NCI-H1694 treated with DMSO at 0.1 percent for 48 hours (cell line): ENCODE measurements at regions not wholly inside any gene's neighbourhood (a gene's known extent, or its start where the extent isn't known, plus 50 kb on each side); places are given as distances from the start of the nearest gene placed in this dataset.
"Not testable (repeated sequence)": the region's sequence is repeated elsewhere in the genome, so short reads cannot be mapped to it uniquely, and the experiment has no call there.

Experiments
- DNase-seq: peaks from one replicate; lab custom pipeline; 2025; lab: John Stamatoyannopoulos, UW

DNA sequence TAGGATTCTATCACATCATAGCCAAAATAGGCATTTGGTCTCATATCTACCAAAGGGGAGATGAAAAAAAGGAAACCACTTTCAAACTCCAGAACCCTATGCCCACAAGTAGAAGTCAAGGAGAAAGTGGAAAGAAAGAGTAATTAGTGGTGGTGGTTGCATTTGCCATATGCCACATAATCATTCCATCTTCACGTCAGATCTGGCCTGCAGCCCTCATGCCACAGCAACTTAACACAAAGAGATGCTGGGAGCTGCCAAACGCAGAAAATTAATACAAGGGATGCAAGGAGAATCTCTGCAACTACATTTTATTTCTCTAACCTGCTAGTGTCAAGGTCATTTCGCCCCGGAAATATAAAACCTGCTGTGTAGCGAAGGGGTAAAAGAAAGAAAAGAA, 148.6 kb upstream of the FOXN3 start:
- DNase-seq: no peak

DNA sequence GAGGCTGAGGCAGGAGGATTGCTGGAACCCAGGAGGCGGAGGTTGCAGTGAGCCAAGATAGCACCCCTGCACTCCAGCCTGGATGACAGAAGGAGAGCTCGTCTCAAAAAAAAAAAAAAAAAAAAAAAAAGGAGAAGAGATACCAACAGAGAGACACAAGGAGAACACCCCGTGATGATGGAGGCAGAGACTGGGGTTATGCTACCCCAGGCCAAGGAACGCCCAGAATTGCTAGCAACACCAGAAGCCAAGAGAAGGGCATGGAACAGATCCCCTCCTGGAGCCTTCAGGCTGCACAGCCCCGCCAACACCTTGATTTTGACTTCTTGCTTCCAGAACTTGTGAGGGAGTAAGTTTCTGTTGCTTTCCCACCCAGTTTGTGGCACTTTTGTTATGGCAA, 148.0 kb upstream of the FOXN3 start:
- no peak for DNase-seq

DNA sequence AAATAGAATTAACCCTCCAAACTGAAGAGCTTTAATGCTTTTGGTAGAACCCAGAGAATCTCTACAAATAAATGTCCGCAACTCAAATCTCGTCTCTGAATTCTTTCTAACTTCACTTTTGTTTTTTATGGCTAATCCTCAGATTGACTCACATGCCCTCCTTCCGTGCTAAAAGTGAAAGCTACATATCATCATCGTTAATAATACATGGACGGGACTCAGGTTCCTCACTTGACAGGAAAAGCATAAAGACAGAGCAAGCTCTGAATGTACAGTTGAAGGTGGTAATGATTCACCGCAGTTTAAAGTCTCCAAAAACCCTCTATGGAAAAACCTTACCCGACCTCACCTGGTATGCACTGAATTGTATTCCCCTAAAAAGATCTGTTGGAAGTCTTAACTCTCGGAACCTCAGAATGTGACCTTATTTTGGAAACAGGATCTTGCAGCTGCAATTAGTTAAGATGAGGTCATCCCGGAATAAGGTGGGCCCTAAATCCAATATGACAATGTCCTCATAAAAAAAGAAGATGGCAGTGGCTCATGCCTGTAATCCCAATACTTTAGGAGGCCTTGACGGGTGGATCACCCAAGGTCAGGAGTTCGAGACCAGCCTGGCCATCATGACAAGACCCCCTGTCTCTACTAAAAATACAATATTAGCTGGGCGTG, 147.4 kb upstream of the FOXN3 start:
- no peak for DNase-seq

DNA sequence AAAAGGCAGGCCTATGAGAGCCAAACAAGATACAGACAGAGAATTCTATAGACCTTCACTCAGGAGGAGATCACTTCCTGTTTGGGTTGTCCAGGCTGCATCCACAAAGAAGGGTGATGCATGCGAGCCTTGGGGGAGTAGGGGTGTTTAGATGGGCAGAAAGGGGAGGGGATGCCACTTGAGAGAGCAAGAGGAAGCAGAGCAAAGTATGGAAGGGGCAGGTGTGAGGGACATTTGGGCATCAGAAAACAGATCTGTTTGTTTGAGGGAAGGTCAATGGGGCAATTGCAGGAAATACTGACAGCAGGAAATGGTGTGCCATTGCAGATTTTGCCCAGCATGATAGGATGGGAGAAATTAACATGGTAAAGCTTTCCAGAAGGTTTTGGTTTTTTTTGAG, 146.4 kb upstream of the FOXN3 start:
- no peak for DNase-seq

DNA sequence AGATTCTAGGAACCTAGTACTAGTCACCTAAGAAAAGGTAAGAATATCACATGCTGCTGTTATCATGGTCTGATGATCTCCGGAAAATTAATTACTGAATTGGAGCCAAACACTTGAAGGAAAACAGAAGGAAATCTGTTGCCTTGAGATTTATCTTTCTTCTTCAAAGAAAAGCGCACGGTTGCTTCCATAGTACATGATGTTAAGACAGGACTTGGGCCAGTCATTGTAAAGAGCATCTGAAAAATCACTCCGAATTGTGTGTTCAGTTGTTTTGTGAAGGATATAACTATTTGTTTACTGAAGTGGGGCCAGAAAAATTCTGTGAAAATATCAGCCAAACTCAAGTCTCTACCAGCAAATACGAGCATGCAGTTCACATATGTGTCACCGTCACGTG, 134.9 kb upstream of the FOXN3 start:
- no peak for DNase-seq

DNA sequence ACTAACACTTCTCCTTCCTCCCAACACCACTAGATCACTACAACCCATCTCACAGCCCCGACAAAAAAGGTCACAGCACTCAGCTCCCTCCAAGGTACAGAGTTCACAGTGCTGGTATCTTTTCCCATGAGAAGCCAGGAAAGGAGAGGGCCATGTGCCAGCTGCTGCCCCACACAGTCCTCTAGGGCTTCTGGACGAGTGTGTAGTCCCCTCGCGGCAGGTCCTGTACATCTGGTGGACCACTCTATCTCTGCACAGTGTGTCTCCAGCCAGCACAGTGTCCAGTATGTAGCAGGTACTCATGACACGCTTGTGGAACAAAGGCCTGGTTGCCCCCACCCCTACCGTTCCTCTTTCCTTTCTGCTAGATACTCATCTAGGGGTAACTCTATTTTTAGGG, 134.4 kb upstream of the FOXN3 start:
- DNase-seq: no peak

DNA sequence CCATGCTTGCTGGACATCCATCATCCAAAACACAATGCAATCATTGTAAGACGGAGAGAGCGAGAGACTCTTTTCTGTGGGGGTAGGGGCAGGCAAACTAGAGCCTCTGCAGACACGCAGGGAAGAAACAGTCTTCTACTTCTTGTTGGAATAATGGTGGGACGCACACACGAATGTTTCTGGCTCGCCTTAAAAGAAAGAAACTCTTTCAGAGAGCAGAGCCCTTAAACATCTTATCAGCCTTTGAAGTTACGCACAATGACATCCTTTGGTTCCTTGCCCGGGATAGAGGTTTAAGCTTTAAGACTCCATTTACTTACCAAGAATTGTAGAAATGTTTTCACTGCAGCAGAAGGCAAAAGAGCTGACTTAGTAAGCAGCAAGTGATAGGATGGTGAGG, 133.8 kb upstream of the FOXN3 start:
- no peak for DNase-seq

DNA sequence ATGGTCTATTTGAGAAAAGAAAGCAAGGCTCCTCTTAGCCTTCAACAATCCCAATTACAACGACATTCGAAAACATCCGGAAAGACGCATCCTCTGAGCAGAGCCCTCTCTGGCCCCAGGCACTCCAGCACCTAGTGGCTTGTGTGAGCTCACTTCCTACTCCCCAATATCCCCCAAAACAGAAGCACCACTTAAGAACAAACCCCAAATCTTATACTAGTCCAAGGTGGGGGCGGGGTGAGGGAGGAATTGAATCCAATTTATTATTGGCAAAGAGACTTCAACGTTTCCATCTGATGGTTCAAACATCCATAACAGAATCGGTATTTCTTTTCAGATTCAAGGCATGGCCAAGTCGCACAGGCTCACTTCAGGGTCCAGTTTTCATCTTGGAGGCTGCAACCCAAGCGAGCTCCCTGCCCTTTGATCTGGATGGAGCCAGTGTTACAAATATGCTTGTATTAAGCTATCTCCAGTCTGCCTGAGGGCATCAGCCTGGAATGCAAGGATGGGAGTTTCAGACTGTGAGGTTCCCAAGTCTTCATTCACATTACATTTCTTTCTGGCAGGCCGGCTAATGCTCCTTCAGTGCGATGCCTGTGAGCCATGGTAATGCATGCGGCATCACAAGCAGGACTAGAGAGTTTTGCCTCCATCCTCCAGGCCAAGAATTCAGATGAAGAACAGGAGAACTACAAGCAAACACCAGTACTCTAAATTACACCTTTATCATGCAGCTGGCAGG, 132.5 kb upstream of the FOXN3 start:
- no peak for DNase-seq

DNA sequence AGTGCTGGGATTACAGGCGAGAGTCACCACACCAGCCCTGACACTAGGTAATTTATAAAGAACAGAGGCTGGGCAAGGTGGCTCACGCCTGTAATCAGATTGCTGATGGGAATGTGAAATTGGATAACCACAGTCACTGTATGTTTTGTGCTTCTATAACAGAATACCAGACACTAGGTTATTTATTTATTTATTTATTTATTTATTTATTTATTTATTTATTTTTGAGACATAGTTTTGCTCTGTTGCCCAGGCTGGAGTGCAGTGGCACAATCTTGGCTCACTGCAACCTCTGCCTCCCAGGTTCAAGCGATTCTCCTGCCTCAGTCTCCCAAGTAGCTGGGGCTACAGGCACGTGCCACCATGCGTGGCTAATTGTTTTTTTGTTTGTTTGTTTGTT, 130.0 kb upstream of the FOXN3 start:
- not testable (repeated sequence) for DNase-seq

DNA sequence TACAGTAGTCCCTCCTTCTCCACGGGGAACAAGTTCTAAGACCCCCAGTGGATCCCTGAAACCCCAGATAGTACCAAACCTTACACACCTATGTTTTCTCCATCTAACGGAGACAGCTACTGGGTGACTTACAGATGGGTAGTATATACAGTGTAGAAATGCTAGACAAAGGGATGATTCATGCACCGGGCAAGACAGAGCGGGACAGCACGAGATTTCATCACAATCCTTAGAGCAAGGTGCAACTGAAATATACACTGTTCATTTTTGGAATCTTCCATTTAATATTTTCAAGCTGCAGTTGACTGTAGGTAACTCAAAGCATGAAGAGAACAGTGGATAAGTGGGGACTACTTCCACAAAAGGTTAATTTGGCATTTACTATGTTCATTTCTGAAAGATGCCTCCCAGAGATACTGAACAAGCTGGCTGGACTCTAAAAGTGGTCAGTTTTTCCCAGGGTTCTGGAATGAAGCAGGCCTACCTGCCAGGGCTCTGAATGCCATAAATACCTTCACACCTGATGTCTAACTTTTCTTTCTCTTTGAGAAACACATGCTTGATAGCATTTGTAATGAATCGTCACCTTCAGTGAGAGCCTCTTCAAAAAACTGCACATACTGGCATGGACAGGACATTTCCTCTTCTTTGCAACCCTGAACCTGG, 127.7 kb upstream of the FOXN3 start:
- no peak for DNase-seq

DNA sequence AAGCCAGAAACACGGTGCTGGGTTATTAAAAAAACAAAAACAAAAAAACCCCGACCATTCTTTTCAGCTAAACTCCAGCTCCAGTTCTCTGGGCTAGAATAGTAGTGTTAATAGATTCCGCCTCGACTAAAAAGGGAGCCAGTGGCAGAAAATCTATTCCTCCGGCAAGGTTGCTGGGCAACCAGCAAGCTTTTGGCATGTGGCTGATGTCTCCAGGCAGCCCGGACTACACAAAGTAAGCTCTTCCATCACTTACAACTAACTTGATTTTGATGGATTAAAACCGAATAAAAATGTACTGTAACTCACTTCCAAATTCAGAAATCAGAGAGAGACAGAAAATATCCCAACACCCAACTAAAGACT, 126.4 kb upstream of the FOXN3 start:
- DNase-seq: no peak

DNA sequence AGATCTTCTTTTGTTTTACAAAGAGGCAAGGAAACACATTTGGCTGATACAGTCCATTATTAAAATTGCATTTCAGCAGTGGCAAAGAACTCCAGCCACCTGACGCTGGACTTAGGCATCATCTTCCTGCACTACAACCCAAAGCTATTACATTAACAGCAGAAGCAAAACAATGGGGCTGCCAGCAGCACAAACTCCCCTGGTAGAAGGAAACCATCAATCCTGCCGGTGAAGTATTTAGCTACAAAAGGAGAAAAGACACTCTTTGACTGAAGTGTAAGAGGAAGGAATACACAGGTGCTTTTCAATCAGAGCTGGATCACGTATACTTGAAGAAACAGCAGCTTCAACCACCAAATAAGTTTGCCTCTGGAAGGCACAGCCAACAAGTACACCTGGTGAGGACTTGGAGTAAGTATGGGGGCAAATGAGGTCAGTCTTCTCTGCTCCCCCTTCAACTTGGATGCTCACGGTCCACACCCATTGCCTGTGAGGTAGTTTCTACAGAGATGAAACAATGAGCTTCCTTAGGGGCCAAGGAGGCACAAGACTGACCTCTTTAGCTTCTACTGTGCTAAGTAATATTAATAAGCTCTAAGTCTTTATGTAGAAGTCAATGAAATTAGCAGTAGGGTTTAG, 125.9 kb upstream of the FOXN3 start:
- no peak for DNase-seq

DNA sequence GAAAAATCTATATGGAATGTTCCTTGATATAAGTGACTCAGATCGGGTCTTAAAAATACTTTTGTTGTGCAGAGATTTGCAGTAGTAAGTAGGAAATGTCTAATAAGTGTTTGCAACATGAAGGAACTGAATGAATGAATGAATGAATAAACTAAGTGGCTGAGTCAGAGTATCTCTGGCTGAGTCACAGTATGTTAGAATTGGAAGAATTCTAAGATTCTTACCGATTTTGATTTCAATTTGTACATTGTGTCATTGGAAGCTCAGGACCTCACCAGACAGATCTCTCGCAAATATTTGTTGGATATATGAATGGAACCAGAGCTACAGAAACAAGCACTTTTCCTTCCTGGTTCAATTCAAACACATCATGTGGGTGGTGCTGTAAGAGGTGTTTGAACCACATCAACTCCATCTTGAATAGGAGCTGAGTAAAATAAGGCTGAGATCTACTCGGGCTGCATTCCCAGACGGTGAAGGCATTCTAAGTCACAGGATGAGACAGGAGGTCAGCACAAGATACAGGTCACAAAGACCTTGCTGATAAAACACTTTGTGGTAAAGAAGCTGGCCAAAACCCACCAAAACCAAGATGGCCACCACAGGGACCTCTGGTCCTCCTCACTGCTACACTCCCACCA, 123.9 kb upstream of the FOXN3 start:
- no peak for DNase-seq

DNA sequence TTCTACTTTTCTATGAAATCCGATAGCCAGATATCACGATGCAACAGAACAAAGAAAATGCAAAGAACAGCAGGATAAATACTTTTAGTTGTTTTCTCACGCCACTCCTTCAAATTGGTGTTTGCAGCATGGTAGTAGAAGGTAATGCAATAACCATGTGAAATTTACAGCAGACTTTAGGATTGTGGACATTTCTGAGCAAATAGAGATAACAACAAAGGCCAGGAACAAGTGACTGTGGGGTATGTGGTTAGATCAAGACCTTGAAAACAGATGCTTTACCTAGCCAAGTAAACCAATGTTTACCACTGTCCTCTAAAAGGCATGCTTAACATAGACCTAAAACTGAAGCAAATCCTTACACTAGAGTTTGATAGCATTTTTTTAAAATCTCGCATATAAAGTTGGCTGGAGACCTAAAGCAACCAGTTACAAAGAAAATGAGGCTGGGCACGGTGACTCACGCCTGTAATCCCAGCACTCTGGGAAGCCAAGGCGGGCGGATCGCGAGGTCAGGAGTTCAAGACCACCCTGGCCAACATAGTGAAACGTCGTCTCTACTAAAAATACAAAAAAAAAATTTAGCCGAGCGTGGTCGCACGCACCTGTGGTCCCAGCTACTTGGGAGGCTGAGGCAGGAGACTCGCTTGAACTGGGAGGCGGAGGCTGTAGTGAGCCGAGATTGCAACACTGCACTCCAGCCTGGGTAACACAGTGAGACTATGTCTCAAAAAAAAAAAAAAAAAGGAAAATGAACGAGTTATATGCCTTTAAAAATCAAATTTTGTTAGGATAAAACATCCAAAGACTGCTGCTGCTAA, 123.2 kb upstream of the FOXN3 start:
- DNase-seq: no peak

DNA sequence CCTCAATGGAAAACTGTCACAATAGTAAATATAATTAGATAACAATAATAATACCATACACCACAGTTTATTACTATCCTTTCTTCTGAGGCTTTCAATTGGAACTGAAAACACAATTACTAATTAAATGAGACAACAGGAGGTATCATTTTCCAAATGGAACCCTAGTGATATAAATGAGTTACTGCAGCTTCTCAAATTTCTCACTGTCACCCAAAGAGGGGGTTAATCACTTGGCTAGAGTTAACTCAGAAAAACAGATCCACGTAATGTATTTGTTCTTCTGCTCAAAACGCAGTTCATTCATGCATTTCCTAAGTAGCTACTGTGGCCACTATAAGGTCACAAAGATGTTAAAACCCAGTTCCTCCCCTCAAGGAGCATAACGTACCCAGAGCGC, 120.9 kb upstream of the FOXN3 start:
- DNase-seq: no peak

DNA sequence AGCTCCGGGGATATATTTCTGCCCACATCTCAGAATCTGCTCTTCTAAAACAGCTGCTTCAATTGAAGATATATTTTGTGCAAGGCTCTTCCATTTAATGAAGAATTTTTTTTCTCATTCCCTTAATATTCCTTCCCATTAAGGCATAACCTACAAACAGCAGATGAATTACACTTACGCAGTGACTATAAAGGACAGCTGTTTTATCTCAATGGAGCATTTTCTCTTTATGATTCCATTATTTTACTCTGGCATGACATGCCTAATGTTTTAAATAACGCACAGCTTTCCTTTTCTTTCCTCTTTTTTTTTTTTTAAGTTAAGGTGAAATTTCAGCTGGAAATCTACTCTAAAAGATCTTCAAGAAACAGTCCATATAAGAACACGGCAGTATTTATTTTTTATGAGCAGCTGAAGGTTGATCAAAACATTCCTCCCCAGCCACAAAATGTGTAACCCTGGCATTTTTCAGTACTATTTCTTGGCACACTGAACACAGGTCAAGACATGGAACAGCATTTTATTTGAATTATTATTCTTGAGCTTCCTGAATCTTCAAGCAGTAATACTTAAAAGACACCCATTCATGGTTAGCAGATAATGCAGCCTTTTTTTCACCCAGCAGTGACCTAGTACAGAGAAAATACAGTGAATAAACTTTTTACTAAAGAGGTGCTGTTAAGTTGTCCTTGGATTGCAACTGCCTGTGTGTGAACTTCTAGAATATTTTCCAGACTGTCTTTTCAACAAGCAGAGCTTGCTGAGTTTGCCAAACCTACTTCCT, 118.1 kb upstream of the FOXN3 start:
- no peak for DNase-seq

DNA sequence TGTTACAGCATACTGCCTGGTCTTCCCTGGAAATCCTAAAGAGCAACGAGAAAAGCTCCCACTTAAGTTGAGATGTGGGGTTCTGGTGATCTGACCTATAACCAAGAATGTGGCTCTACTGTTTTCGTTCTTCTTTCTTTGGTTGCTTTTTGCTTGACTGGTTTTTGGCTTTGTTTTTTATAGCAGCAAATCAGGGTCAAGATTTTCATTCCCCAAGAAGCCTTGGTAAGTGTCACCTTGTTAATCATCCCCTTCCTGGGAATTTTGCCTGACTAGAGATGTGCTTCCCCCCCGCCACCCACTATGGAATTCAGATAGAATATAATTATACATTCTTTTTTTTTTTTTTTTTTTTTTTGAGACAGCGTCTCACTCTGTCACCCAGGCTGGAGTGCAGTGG, 116.7 kb upstream of the FOXN3 start:
- no peak for DNase-seq

DNA sequence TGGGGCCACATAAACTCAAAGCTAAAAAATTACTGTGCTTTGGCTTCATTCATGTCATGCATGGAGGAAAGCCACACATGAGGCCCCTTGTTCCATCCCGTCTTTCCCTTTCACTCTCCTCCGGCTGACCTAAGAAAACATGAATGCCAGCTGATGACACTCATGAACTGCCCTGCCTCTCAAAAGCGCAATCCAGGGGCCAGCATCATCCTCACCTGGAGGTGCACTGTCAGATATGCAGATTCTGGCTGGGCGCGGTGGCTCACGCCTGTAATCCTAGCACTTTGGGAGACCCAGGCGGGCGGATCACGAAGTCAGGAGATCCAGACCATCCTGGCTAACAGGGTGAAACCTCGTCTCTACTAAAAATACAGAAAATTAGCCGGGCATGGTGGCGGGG, 116.1 kb upstream of the FOXN3 start:
- no peak for DNase-seq

DNA sequence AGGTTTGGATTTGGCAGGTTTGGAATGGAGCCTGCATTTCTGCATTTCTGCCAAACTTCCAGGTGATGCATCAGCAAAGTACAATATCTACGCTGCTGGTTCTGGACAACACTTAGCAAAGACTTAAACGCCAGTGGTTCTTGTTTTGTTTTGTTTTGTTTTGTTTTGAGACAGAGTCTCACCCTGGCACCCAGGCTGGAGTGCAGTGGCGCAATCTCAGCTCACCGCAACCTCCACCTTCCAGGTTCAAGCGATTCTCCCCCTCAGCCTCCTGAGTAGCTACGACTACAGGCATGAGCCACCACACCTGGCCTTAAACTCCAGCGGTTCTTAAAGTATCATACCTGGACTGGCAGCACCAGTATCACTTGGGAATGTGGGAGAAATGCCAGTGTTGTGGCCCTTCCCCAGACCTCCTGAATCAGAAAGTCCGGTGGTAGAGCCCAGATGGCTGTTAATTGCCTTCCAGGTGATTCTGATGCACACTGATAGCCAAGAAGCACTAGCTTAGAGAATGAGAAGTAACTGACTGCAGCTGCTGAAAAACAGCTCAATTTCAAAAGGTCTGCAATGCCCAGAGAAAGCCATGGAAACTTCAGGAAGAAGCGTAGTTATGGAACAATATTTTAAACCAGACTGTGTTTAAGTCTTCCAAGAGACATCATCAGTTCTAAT, 114.8 kb upstream of the FOXN3 start:
- no peak for DNase-seq

DNA sequence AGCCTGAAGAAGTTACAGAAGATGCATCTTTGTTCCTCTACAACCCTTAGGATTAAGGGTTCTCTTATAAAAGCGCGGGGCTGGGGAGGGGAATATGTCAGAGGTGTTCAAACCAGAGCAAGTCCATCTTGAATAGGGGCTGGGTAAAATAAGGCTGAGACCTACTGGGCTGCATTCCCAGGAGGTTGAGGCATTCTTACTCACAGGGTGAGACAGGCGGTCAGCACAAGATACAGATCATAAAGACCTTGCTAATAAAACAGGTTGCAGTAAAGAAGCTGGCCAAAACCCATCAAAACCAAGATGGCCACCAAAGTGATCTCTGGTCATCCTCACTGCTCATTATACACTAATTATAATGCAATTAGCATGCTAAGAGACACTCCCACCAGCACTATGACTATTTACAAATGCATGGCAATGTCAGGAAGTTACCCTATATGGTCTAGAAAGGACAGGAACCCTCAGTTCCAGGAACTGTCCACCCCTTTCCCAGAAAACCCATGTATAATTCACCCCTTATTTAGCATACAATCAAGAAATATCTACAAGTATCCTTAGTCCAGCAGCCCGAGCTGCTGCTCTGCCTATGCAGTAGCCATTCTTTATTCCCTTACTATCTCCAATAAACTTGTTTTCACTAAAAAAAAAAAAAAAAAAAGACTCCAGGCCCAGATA, 108.1 kb upstream of the FOXN3 start:
- no peak for DNase-seq
